PC-3 (cell line): ENCODE measurements at regions not wholly inside any gene's neighbourhood (a gene's known extent, or its start where the extent isn't known, plus 50 kb on each side); places are given as distances from the start of the nearest gene placed in this dataset.

Experiments
- EZH2 ChIP-seq: fragments of 300-600 bp; sonication (generic); IDR thresholded peaks from one replicate; pipeline ENCODE4 v1.6.1; 2017; ENCODE audit warnings: antibody characterized with exemption, mild to moderate bottlenecking, low read length; ENCODE audit not compliant: unreplicated experiment
- TF ChIP-seq, protein P1 (sequence below): fragments of 300-600 bp; sonication (generic); conservative IDR thresholded peaks from 2 replicates; pipeline ENCODE4 v1.5.1; 2017; ENCODE audit warnings: antibody characterized with exemption, low read depth, mild to moderate bottlenecking, low read length

DNA sequence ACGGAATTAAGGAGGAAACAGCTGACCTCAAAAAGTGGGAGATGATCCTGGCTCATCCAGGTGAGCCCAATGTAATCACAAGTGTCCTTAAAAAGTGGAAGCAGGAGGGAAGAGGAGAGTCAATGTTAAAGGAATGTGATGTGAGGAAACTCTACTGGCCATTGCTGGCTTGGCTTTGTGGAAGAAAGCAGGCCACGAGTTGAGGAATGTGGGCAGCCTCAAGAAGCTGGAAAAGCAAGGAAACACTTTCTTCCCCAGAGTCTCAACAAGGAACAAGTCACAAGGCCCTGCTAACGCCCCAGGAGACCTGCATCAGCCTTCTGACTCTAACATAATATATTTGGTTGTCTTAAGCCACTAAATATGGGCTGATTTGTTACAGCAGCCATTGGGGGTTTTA lies 252.8 kb downstream of the PSAT1 start:
- TF ChIP-seq, protein P1, sequence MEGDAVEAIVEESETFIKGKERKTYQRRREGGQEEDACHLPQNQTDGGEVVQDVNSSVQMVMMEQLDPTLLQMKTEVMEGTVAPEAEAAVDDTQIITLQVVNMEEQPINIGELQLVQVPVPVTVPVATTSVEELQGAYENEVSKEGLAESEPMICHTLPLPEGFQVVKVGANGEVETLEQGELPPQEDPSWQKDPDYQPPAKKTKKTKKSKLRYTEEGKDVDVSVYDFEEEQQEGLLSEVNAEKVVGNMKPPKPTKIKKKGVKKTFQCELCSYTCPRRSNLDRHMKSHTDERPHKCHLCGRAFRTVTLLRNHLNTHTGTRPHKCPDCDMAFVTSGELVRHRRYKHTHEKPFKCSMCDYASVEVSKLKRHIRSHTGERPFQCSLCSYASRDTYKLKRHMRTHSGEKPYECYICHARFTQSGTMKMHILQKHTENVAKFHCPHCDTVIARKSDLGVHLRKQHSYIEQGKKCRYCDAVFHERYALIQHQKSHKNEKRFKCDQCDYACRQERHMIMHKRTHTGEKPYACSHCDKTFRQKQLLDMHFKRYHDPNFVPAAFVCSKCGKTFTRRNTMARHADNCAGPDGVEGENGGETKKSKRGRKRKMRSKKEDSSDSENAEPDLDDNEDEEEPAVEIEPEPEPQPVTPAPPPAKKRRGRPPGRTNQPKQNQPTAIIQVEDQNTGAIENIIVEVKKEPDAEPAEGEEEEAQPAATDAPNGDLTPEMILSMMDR = no peak
- no peak for TF ChIP-seq EZH2
